HG03045 (cell line): ENCODE measurements at regions not wholly inside any gene's neighbourhood (a gene's known extent, or its start where the extent isn't known, plus 50 kb on each side); places are given as distances from the start of the nearest gene placed in this dataset.
"Not testable (repeated sequence)": the region's sequence is repeated elsewhere in the genome, so short reads cannot be mapped to it uniquely, and the experiment has no call there.

Source experiments
- ATAC-seq: cut with Tn5 transposase; IDR thresholded peaks from one replicate; pipeline ENCODE4 v1.9.1; 2021; ENCODE audit warnings: mild to moderate bottlenecking, moderate library complexity; ENCODE audit not compliant: unreplicated experiment

GRCh38 chr7:26083113-26083512 lies 68.9 kb upstream of the NFE2L3 start:
- no peak for ATAC-seq

GRCh38 chr7:26084418-26084817 lies 67.6 kb upstream of the NFE2L3 start:
- ATAC-seq: no peak

GRCh38 chr7:26085771-26086170 lies 66.2 kb upstream of the NFE2L3 start:
- no peak for ATAC-seq

- no peak for ATAC-seq
Measured at GRCh38 chr7:26087321-26088091, 64.5 kb upstream of the NFE2L3 start.

- ATAC-seq: not testable (repeated sequence)
Measured at GRCh38 chr7:26089469-26089868, 62.5 kb upstream of the NFE2L3 start.

- no peak for ATAC-seq
Measured at GRCh38 chr7:26090927-26091519, 61.0 kb upstream of the NFE2L3 start.

- no peak for ATAC-seq
Measured at GRCh38 chr7:26091933-26092332, 60.1 kb upstream of the NFE2L3 start.

GRCh38 chr7:26093023-26093422 lies 59.0 kb upstream of the NFE2L3 start:
- ATAC-seq: no peak

- ATAC-seq: no peak
Measured at GRCh38 chr7:26096136-26096535, 55.9 kb upstream of the NFE2L3 start.

- ATAC-seq: no peak
Measured at GRCh38 chr7:26097837-26098668, 53.9 kb upstream of the NFE2L3 start.

- no peak for ATAC-seq
Measured at GRCh38 chr7:26099236-26099635, 52.8 kb upstream of the NFE2L3 start.

- ATAC-seq: no peak
Measured at GRCh38 chr7:26100406-26101339, 51.3 kb upstream of the NFE2L3 start.

- ATAC-seq: no peak
Measured at GRCh38 chr7:26101361-26102151, 50.4 kb upstream of the NFE2L3 start.

- no peak for ATAC-seq
Measured at GRCh38 chr7:26102176-26102575, 49.8 kb upstream of the NFE2L3 start.
